WTC11 (cell line): ENCODE measurements at regions not wholly inside any gene's neighbourhood (a gene's known extent, or its start where the extent isn't known, plus 50 kb on each side); places are given as distances from the start of the nearest gene placed in this dataset.

Source experiments
- ATAC-seq: fragments of 200-7000 bp; cut with Tn5 transposase; 2 replicates; pipeline ENCODE4 v1.10.0; 2021; ENCODE audit warnings: mild to moderate bottlenecking, moderate library complexity
- CTCF ChIA-PET: fragments of 300-600 bp; sonication (Branson Sonifier 250); formaldehyde crosslinking; loops from one replicate; lab custom pipeline; 2021; ENCODE audit warnings: antibody characterized with exemption; lab: Charles Lee
- POLR2A ChIA-PET: fragments of 350-600 bp; sonication (Branson Sonifier 250); formaldehyde crosslinking; loops from one replicate; lab custom pipeline; 2021; ENCODE audit warnings: antibody characterized with exemption; lab: Charles Lee
- DNase-seq: peaks from one replicate; pipeline ENCODE4 v3.0.0; 2021; ENCODE audit warnings: low spot score
- H3K27ac Mint-ChIP-seq: 2 replicates; pipeline ENCODE4 v1.8.0; 2021; ENCODE audit warnings: mixed read lengths
- H3K27me3 Mint-ChIP-seq: 2 replicates; pipeline ENCODE4 v1.8.0; 2021; ENCODE audit warnings: low read depth, mild to moderate bottlenecking, moderate library complexity, mixed read lengths
- H3K36me3 Mint-ChIP-seq: 2 replicates; pipeline ENCODE4 v1.8.0; 2021; ENCODE audit warnings: mixed read lengths
- H3K4me1 Mint-ChIP-seq: 2 replicates; pipeline ENCODE4 v1.8.0; 2022; ENCODE audit warnings: mixed read lengths
- H3K4me3 Mint-ChIP-seq: 2 replicates; pipeline ENCODE4 v1.8.0; 2021; ENCODE audit warnings: mild to moderate bottlenecking, moderate library complexity, mixed read lengths
- H3K9me3 Mint-ChIP-seq: 2 replicates; pipeline ENCODE4 v1.8.0; 2021; ENCODE audit warnings: mixed read lengths
- AFF4 ChIP-seq: sonication (generic); formaldehyde crosslinking; IDR thresholded peaks from 2 replicates; pipeline ENCODE4 v1.8.1; 2023; ENCODE audit warnings: mild to moderate bottlenecking, missing genetic modification reagents, borderline replicate concordance
- ARID4B ChIP-seq: sonication (generic); formaldehyde crosslinking; IDR thresholded peaks from 2 replicates; pipeline ENCODE4 v1.8.0; 2023; ENCODE audit warnings: missing genetic modification reagents, mild to moderate bottlenecking, borderline replicate concordance
- ATF1 ChIP-seq: sonication (generic); formaldehyde crosslinking; IDR thresholded peaks from 2 replicates; pipeline ENCODE4 v1.8.1; 2023; ENCODE audit warnings: mild to moderate bottlenecking, moderate library complexity, missing genetic modification reagents
- CDX4 ChIP-seq: fragments of 250-450 bp; sonication (Bioruptor Pico); IDR thresholded peaks from 2 replicates; pipeline ENCODE4 v1.9.0; 2021; ENCODE audit warnings: moderate library complexity, mild to moderate bottlenecking, inconsistent platforms, borderline replicate concordance
- GABPB1 ChIP-seq: sonication (generic); formaldehyde crosslinking; IDR thresholded peaks from 2 replicates; pipeline ENCODE4 v1.8.1; 2023; ENCODE audit warnings: mild to moderate bottlenecking, missing genetic modification reagents
- GRHL2 ChIP-seq: fragments of 250-450 bp; sonication (Bioruptor Pico); IDR thresholded peaks from 2 replicates; pipeline ENCODE4 v1.8.0; 2022; ENCODE audit warnings: mild to moderate bottlenecking, moderate library complexity; ENCODE audit not compliant: insufficient replicate concordance, severe bottlenecking
- GTF2I ChIP-seq: fragments of 250-450 bp; sonication (Bioruptor Pico); conservative IDR thresholded peaks from 2 replicates; pipeline ENCODE4 v1.4.0; 2021; ENCODE audit warnings: mild to moderate bottlenecking
- HMGXB4 ChIP-seq: sonication (generic); formaldehyde crosslinking; IDR thresholded peaks from 2 replicates; pipeline ENCODE4 v1.8.1; 2023; ENCODE audit warnings: mild to moderate bottlenecking, moderate library complexity, missing genetic modification reagents
- MLX ChIP-seq: sonication (generic); formaldehyde crosslinking; IDR thresholded peaks from 2 replicates; pipeline ENCODE4 v1.8.1; 2023; ENCODE audit warnings: mild to moderate bottlenecking, missing genetic modification reagents, moderate library complexity
- NR1H2 ChIP-seq: sonication (generic); formaldehyde crosslinking; IDR thresholded peaks from 2 replicates; pipeline ENCODE4 v1.9.0; 2021; ENCODE audit warnings: mild to moderate bottlenecking, moderate library complexity, missing genetic modification reagents
- OVOL2 ChIP-seq: fragments of 250-450 bp; sonication (Bioruptor Pico); IDR thresholded peaks from 2 replicates; pipeline ENCODE4 v1.9.0; 2021; ENCODE audit warnings: mild to moderate bottlenecking, borderline replicate concordance
- SMAD3 ChIP-seq: sonication (generic); formaldehyde crosslinking; IDR thresholded peaks from 2 replicates; pipeline ENCODE4 v1.8.0; 2022; ENCODE audit warnings: missing genetic modification reagents, mild to moderate bottlenecking, borderline replicate concordance
- SP1 ChIP-seq: sonication (generic); formaldehyde crosslinking; conservative IDR thresholded peaks from 2 replicates; pipeline ENCODE4 v1.8.1; 2022; ENCODE audit warnings: missing genetic modification reagents
- USF1 ChIP-seq: sonication (generic); formaldehyde crosslinking; IDR thresholded peaks from 2 replicates; pipeline ENCODE4 v1.8.0; 2022; ENCODE audit warnings: mild to moderate bottlenecking, missing genetic modification reagents
- ZBTB43 ChIP-seq: sonication (generic); formaldehyde crosslinking; IDR thresholded peaks from 2 replicates; pipeline ENCODE4 v1.8.1; 2023; ENCODE audit warnings: mild to moderate bottlenecking, missing genetic modification reagents
- ZNF396 ChIP-seq: fragments of 250-450 bp; sonication (Bioruptor Pico); IDR thresholded peaks from 2 replicates; pipeline ENCODE4 v1.8.0; 2021; ENCODE audit warnings: mild to moderate bottlenecking, moderate library complexity, borderline replicate concordance
- ZNF425 ChIP-seq: fragments of 250-450 bp; sonication (Bioruptor Pico); conservative IDR thresholded peaks from 2 replicates; pipeline ENCODE4 v1.9.0; 2021; ENCODE audit warnings: mild to moderate bottlenecking
- ZSCAN18 ChIP-seq: fragments of 250-450 bp; sonication (Bioruptor Pico); IDR thresholded peaks from 2 replicates; pipeline ENCODE4 v2.1.2; 2022; ENCODE audit warnings: mild to moderate bottlenecking, moderate library complexity

- POLR2A ChIA-PET = no interaction called here
- H3K9me3 Mint-ChIP-seq = peaks cover 37% of the 10 kb centered on the region
- H3K27me3 Mint-ChIP-seq = no peaks in the 10 kb centered on the region
- peaks cover 36% of the 10 kb centered on the region for H3K36me3 Mint-ChIP-seq
- TF ChIP-seq HMGXB4 (no peak), USF1 (CRISPR knock-in tag) (no peak), OVOL2 (CRISPR knock-in tag) (no peak), GRHL2 (CRISPR knock-in tag) (no peak), SMAD3 (CRISPR knock-in tag) (no peak), NR1H2 (CRISPR knock-in tag) (no peak), GABPB1 (CRISPR knock-in tag) (no peak), ZSCAN18 (CRISPR knock-in tag) (no peak), ATF1 (CRISPR knock-in tag) (no peak), CDX4 (CRISPR knock-in tag) (no peak), ARID4B (no peak), ZNF396 (CRISPR knock-in tag) (no peak), SP1 (CRISPR knock-in tag) (no peak), GTF2I (CRISPR knock-in tag) (no peak)
- peaks cover 20% of the 10 kb centered on the region for H3K4me1 Mint-ChIP-seq
- no peak for DNase-seq
- H3K27ac Mint-ChIP-seq = no peak overlapping the region
- H3K4me3 Mint-ChIP-seq = no peak overlapping the region
- ATAC-seq = no peak
- CTCF ChIA-PET = no interaction called here
These were observed 94.1 kb upstream of the PDE5A start for GRCh38 chr4:119722670-119723069.

- H3K27ac Mint-ChIP-seq = no peak overlapping the region
- ATAC-seq (no peak), DNase-seq (no peak)
- peaks cover 20% of the 10 kb centered on the region for H3K4me1 Mint-ChIP-seq
- H3K27me3 Mint-ChIP-seq = no peaks in the 10 kb centered on the region
- CTCF ChIA-PET = no interaction called here
- POLR2A ChIA-PET = no interaction called here
- H3K36me3 Mint-ChIP-seq = peaks cover 41% of the 10 kb centered on the region
- peaks cover 45% of the 10 kb centered on the region for H3K9me3 Mint-ChIP-seq
- no peak overlapping the region for H3K4me3 Mint-ChIP-seq
- TF ChIP-seq MLX (CRISPR knock-in tag) = no peak
- TF ChIP-seq AFF4 = no peak
- no peak for TF ChIP-seq ZBTB43 (CRISPR knock-in tag)
- no peak for TF ChIP-seq ZNF425 (CRISPR knock-in tag)
- TF ChIP-seq ZNF396 (CRISPR knock-in tag) = no peak
These were observed 93.3 kb upstream of the PDE5A start for GRCh38 chr4:119721878-119722277.
